A172 (cell line): ENCODE measurements at regions not wholly inside any gene's neighbourhood (a gene's known extent, or its start where the extent isn't known, plus 50 kb on each side); places are given as distances from the start of the nearest gene placed in this dataset.

Source experiments
- DNase-seq: peaks from one replicate; pipeline ENCODE4 v3.0.0-alpha.2; 2015; ENCODE audit warnings: low spot score

DNA sequence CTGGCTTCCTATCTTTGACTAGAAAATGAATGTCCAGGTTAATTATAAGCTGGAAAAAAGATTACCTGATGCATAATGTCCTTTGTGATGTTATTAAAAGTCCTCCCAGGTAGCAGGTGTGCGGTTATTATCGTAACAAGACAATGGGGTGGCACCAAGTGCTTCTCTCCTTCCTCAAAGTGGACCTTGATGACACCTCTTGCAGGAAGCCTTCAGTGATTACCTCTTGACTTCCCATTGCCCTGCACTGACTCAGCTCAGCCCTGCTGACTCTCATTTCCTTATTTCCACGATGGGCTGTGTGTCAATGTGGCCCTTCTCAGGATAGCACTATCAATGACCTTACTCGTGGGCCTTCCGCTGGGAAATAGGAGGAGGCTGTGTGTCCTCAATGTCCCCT lies 477.4 kb upstream of the CCL2 start:
- DNase-seq: no peak

DNA sequence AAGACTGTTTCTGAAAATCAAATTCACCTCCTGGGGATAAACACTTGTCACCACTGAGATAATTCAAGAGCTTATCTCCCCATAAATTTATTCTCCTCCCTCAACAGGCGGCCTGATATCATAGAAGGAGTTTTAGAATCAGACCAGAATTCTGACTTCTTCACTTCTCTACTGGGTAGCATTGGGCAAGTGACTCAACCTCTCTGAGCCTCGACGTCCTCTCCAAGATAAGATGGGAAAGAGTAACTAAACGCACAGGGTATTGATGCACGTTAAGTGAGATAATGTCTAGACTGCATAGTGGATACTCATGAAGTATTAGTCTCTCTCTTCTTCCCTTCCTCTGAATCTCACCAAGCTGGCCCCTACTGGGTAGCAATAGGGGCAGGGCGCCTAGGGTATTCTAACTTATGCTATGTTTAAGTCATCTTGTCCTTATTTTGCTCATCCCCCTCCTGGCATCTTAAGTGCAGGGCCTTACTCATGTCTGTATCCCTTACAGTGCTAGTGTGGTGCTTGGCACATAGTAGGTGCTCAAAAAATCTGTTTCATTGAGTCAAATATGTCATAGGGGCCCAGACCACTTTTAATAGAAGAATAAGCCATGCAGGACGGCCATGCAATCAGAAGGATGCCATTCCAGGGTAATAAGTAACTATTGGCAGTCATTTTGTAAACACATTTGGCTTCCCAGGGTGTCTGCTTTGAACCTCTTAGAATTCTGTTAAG lies 476.4 kb upstream of the CCL2 start:
- no peak for DNase-seq

DNA sequence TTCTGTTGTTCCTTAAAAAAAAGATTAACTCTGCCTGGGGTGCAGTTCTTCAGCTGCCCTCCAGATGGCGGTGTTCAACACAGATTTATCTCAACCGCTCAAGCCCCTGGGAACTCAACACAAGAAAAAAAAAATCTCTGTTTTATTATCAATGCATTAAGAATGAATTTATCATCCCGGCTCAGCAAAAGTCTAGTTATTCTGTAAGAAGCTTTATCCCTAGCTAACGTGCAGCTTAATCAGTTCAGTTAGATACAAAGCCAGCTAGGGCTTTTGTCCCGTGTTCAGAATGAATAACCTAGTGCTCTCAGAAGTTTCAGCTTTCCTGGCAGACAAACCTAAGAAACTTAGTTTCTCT lies 475.9 kb upstream of the CCL2 start:
- peak; percentile 67 for DNase-seq

DNA sequence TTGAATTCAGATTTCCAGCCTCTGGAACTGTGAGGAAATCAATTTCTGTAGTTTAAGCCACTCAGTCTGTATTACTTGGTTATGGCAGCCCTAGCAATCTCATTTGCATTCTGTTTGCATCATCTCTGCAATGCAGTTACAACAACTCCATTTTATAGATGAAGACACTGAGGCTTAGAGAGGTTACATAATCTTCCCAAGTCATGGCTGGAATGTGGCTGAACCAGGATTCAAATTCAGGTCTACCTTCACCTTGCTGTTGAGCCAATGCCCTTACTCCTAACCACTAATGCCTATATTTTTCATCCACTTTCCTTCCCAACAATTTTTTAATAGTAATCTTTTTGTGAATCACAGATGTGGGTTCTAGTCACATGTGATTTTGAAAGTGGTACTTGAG lies 469.8 kb upstream of the CCL2 start:
- DNase-seq: no peak

DNA sequence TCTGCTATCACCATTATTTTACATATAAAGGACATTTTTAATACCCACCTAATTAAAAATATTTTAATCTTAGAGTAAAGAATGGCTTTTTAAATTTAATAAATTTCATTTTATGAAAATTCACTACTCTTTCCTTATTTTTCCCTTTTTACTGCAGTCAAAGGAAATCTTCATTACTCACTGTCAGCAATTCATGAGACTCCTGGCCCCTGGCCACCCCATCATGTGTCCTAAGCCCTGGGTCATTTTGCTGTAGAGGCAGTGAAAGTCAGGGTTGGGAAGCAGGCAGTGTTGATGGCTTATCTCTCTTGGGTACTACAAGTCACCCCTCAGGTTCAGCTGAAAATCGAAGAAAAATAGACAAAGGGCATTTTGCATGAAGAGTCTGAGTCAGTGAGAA lies 468.6 kb upstream of the CCL2 start:
- no peak for DNase-seq

DNA sequence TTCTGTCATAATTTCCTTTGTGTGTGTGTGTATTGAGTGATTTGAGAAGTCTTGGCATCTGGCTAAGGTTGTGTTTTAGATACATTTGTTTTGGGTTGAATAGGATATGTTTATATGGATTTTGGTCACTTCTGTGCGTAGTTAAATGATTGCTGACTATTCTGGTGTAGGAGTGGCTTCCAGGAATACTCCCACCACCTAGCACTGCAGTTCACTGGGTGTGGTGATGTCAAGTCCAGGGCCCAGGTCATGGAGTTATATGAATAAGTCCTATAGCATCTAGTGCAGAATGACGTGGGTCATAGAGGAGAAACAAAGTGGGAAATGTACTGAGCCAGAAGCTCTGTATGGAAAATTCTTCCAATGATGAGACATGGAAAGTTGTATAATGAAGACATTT lies 465.4 kb upstream of the CCL2 start:
- no peak for DNase-seq

DNA sequence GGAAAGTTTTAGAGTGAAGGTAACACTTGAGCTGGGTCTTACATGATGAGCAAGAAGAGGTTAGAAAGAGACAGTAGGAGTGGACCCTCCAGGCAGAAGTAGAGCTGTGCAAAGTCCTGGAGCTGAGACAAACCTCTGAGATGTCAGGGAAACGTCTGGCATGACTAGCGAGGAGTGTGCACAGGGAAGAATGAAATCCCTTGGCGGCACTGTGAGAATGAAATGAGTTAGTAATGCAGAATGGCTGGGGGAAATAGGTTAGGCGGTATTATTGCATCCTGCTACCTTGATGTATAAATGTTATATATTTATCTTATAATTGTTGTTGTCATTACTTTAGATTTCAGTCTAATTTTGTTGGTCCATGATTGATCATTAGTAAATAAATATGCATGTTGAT lies 457.9 kb upstream of the CCL2 start:
- no peak for DNase-seq

DNA sequence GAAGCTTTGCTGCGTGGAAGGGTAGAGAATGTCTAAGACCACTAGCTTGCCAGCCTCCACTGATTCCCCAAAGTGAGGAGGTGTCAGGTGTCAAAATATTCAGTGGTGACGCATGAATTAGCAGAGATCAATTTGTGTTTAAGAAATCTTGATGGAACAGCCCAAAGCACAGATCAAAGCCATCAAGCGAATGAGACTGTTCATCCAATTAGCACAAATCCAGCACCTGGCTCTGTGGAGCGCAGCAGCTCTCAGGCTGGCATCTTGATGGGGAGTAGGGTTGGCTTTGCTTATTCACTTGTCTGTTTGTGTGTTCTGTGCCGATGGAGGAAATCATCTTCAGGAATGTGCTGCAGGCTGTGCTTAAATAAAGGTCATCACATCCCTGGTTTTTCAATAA lies 456.8 kb upstream of the CCL2 start:
- DNase-seq: no peak

DNA sequence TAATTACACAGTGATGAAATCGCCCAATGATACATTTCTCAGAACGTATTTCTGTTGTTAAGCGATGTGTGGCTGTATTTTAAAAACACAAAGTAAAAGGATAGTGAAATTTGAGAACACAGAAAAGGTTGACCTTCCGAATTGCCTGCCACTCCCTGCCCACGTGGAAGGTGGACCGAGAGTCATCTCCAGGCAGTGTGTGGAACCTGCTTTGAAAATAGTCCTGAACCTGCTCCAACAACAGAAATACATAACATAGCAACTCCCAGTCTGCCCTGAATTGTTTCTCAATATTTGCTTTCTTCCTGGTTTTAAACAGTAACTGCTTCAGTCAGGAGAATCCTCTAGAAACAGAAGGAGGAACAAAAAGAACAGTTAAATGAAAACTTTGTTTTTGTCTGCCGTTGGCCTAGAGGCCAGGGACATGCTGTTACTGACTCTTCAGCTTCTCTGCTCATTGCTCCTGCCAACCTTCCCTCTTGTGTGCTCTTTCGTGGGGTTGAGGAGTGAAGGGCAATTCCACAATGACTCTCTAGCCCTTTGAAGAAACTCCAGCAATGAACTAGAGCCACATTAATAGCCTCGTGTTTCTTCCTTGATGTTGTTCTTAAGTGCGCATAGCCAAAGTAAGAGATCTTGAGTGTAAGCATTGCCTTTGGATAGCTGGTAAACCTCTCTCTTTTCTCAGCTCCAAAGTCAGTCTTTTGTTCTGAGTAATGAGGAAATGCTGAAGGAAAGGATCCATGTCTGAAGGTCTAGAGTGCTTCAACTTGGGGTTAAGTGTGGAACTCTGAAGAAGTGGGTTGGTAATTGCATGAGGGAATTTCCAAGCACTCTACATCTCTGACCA lies 452.5 kb upstream of the CCL2 start:
- no peak for DNase-seq

DNA sequence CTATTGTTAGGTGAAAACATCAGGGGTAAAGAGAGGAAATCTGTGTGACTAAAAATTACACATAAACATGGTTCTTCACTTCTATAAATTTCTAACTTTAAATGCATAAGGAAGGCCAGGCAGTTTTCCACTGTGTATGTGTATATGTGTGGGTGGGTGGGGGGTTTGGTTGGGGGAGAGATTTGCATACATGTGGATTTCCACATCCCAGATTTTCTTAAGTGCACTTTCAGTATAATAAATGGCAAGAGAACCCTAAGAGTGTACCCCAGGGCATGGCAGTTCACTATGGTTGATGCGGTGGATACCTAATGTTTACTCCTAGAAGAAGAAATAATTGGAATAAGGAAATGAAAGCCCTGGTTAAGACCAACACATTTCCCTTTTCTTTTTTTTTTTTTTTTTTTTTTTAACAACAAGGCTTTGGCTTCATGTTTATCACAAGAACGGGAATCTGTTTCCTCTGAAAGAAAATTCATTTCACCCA lies 451.8 kb upstream of the CCL2 start:
- DNase-seq: no peak

DNA sequence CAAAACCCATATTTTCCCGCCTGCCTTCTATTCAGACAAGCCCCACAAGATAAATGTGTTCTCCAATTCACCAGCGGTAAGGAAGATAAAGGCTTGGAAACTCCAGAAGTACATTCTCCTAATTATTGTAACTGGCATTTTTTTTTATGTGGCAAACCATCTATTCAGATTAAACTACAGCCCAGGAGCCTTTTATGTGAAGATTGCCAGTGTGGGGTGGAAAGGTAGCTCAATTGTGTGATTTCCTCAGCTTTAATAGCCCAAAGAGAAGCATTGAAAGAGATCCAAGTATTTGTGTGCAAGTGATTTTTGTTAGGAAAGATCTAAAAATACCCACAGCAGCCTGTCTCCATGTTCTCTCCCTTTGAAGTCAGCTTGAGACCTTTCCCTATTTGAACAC lies 451.4 kb upstream of the CCL2 start:
- no peak for DNase-seq

DNA sequence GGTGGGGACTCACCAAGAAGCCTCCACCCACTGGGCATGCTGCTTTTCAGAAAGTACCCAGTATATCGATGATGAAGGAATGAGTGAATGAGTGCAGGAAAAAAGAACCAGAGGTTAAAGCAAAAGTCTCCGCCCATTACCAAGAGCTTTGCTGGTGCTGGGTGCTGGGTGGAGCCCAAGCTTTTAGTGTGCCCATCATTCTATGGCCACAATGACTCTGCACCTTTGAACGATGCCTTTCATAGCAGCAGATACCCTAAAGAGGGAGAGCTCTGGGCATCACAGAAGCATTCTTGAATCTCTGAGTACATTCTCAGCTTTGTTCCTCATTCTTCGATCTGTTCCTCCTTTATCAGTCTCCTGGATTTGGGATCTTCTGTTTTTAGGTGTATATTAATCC lies 450.7 kb upstream of the CCL2 start:
- DNase-seq: peak; percentile 31

DNA sequence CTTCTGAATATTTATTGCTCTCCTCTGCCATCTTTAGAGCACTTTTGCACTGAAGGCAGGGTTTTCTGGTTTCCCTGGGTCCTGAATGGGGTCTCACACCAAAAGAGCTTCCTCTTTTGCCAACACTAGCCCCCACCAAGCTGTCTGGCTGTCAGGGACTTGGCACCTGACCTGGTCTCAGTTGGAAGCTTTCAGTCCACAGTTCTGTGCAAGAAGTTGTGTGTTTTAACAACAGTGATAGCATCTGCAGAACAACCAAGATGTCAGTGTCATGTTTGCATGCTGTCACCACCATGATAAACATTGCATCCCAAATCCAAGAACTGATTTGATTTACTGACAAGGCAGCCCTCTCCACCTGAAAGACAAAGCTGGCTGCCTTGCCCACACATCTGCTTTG lies 448.5 kb upstream of the CCL2 start:
- no peak for DNase-seq

DNA sequence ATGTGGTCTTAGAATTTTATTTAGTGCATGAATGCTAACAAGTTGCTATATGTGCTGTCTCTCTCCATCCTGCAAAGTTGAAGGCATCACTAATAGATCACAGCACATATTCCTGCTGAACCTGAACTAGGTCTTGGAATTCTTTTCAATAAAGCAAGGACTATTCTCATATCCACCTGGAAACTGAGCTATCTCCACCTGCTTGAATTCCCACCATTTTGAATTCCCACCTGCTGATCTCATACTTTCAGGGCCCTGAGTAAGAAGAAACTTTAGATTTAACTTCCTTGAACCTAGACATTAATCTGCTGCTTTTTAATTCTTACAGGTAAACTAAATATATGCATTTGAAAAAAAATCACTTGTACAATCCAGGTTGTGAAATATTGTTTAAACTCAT lies 445.3 kb upstream of the CCL2 start:
- no peak for DNase-seq

DNA sequence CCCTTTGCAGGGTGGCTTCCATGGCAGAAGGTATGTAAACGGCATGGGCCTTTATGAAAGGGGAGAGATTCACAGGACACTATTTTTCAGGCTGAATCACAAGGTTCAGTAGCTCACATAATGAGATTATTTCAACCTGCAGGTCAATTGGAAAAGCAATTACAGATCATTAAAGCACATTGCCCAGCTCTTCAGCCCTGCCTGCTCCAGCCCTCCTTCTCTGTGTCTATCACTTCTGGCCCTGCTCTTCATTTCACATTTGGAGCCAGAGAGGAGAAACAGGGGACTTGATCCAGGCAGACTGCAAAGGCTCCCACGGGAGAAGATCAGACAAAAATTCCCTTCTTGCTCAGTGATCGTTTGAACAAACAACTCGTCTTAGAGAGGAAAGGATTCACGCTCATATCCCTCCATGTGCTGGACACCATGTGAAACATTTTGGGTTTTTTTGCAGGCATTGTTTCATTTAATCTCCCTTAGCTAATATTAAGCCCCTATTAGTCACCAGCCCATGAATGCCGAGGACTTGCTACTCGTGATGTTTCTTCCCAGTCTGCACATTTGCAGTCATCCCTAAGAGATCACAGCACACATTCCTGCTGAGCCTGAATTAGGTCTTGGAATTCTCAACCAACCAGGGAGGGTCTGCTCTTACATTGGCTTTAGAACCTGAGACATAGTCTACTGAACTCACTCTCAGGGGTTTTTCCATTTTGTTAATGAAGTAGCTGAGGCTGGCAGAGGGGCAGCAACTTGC lies 443.9 kb upstream of the CCL2 start:
- DNase-seq: no peak

DNA sequence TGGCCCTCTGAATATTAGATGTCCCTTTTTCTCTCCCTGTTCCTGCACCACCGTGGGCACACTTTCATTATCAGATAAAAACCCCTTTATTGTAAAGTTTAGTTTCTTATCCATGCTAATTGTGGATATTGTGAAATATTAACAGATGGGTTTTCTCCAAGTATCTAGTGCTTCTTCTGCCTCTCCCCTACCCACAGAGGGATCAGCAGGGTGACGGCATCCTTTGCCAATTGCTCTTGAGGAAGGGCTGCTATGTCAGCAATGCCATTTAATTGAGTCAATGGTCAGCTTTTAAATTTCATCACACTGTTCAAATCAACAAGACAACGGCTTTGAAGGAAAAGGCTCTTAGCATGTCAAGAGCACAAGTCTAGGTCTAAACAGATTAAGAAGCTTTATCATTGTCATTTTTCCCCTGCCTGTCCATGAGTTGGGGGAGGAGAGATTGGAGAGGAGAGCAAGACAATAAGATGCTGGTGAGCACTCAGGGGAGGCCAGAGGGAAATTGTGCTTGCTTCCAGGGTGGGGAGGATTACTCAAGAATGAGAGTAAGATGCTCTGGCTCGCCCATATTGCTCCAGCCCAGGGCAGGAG lies 443.0 kb upstream of the CCL2 start:
- DNase-seq: no peak

DNA sequence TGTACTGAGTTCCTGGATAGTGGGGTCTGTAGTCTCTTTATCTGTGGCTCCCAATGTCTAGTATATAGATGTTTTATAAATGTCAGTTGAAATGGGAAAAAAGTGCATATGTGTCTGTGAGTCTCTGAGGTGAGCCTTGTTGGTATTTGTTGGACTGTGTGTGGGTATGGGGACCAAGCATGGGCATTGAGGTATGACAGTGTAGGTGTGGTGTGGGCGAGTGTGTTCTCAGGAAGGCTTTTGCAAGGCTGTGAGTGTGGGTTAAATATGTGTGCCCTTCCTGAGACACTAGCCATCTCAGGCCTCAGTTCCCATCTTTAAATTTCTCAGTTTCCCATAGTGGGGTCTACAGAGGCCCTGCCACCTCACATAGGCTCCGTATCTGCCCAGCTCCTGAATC lies 440.2 kb upstream of the CCL2 start:
- DNase-seq: no peak

DNA sequence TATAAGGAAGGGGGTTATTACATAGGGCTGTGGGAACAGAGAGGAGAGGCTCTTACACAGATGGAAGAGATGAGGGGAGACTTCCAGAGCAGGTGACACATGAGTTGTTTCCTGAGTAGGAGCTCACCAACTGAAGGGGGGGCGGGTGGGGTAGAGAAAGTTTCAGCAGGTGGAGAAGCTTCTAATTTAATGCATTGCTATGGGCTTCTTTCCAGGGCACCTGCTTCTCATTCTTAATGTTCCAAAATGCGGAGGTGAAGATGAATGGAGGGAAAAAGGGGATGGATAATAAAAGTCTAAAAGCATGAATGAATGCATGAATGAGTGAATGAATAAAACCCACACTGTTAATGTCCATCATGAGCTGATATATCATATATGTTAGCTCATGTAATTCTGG lies 439.0 kb upstream of the CCL2 start:
- no peak for DNase-seq

DNA sequence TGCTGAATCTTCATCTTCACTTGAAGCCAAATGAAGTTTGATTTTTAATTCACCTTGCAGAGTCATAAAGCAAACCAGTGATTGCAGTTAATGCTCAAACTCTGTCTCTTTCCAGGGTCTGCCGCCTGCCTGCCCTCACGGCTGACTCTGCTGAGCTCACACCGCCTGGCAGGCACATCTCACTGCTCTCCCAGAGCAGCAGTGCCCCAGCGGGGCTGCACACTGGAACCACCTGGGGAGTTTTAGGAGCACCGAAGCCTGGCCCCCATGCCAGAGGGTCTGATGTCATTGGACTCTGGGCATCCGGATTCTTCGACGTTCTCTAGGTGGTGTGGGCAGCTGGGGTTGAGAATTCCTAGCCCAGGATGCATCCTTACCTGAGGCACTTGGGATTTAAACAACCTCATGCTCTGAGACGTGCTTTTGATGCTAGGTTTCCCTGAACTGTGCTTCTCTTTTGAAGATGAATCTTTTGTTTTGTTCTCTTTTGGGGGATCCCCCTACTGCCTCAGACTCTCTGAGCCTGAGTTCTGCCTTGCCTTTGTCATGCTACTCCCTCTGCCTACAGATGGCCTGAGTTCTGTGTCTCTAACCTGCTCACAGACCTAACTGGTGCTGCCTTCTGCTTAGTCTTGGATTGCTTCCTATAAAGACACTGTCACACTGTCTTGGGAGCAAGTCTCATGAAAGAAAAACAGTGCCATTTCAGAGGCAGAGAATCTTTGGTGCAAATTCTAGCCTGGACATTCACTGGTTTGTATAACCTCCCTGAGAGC lies 438.1 kb upstream of the CCL2 start:
- DNase-seq: no peak

DNA sequence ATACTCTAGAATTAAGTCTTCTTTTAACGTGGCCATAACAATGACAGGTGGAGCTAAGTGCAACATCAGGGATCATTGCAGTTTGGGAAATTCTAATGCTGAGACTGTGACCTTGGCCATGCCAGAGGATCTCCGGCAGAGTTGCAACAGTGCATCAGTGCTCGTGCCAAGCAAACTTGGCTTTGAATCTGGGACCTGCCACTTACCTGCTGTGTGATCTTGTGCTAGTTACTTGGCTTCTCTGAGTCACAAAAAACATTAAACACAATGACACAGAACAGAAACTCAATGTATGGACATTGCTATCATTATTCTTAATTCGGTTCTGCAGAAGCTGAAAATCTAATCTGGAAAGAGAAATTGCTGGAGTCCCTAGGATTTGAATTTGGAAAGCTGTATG lies 435.5 kb upstream of the CCL2 start:
- no peak for DNase-seq

DNA sequence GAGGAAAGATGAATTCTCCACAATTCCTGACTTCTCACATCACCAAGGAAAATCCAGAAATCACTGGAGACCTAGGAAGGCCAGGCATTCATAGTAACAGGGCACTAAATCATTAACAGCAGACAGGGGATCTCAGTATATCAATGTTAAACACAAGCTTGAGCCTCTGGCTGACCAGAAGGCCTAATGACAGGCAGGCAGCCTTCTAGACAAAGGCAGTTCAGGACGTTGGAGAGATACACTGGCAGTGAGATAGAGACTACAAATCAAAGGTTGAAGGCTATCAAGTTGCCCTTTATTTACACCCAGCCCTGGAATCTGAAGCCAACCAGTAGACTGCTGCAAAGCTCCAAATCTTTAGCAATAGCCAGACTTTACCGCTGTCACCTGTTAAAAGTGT lies 422.8 kb upstream of the CCL2 start:
- DNase-seq: no peak

DNA sequence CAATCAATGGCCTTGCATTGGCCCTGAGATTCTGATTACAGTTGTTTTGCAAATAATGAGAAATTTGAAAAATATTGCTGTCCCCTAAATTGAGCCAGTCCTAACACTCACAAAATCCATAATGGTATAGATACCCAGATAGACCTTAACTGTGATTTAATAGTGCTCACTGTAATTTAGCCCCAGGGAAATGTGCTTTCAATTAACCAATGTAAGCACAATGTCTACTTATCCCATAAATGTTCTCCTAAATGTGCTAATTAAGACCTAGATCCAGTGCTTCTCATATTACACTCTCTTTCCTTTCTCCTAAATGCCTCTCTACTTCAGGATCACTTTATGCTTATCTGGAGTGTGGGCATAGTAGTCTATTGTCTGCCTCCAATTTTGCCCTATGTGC lies 417.8 kb upstream of the CCL2 start:
- no peak for DNase-seq
